Bronchial epithelial cell (primary cell): ENCODE measurements at regions not wholly inside any gene's neighbourhood (a gene's known extent, or its start where the extent isn't known, plus 50 kb on each side); places are given as distances from the start of the nearest gene placed in this dataset.

ENCODE experiments used
- DNase-seq: peaks from one replicate; pipeline ENCODE4 v3.0.0-alpha.2; 2010; ENCODE audit warnings: low read depth
- FAIRE-seq: peaks from 2 replicates; lab custom pipeline; 2011; peaks lifted over from hg19 to GRCh38; lab: Jason Lieb, UNC
- H3K27me3 ChIP-seq: 2 replicates; pipeline ENCODE4 v1.5.1; 2011; ENCODE audit warnings: low read length; ENCODE audit not compliant: control insufficient read depth, insufficient read depth
- H3K36me3 ChIP-seq: 2 replicates; pipeline ENCODE4 v1.5.1; 2011; ENCODE audit warnings: low read length; ENCODE audit not compliant: control insufficient read depth, insufficient read depth
- H3K4me3 ChIP-seq: 2 replicates; pipeline ENCODE4 v1.5.1; 2011; ENCODE audit warnings: mild to moderate bottlenecking, low read depth, low read length, control low read depth
- CTCF ChIP-seq: IDR thresholded peaks from 2 replicates; pipeline ENCODE4 v1.5.1; 2011; ENCODE audit warnings: mild to moderate bottlenecking, moderate library complexity, low read length, control low read depth, inconsistent platforms; ENCODE audit not compliant: insufficient read depth, severe bottlenecking

- FAIRE-seq (no peak), DNase-seq (no peak)
- H3K27me3 ChIP-seq, result no peaks in the 10 kb centered on the region
- H3K4me3 ChIP-seq, result no peak overlapping the region
- H3K36me3 ChIP-seq, result no peaks in the 10 kb centered on the region
- TF ChIP-seq CTCF, result no peak
These were observed 1363.6 kb upstream of the CDH2 start for GRCh38 chr18:29540548-29540947.

GRCh38 chr18:29531746-29532145 is 1354.8 kb upstream of the CDH2 start:
- Histone ChIP-seq H3K27me3 (no peaks in the 10 kb centered on the region), H3K4me3 (no peak overlapping the region), H3K36me3 (no peaks in the 10 kb centered on the region)
- no peak for TF ChIP-seq CTCF
- DNase-seq (no peak), FAIRE-seq (no peak)

GRCh38 chr18:29523371-29523770 is 1346.4 kb upstream of the CDH2 start:
- FAIRE-seq, result no peak
- H3K36me3 ChIP-seq, result no peaks in the 10 kb centered on the region
- H3K27me3 ChIP-seq, result no peaks in the 10 kb centered on the region
- peak; percentile 15 for DNase-seq
- no peak for TF ChIP-seq CTCF
- H3K4me3 ChIP-seq, result no peak overlapping the region

- DNase-seq, result no peak
- TF ChIP-seq CTCF, result no peak
- Histone ChIP-seq H3K36me3 (no peaks in the 10 kb centered on the region), H3K27me3 (no peaks in the 10 kb centered on the region), H3K4me3 (no peak overlapping the region)
- FAIRE-seq, result no peak
These were observed 1335.8 kb upstream of the CDH2 start for GRCh38 chr18:29512761-29513160.

DNA sequence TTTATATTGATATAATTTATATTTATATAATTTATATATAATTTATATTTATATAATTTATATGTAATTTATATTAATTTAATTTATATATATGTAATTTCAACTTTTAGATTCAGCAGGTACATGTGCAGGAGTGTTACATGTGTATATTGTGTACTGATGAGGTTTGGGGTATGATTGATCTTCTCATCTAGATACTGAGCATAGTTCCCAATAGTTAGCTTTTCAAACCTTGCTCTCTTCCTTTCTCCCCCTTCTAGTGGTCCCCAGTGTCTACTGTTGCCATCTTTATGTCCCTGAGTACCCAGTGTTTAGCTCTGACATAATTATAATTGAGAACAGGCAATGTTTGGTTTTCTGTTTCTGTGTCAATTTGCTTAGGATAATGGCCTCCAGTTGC is 1335.3 kb upstream of the CDH2 start:
- H3K27me3 ChIP-seq, result no peaks in the 10 kb centered on the region
- no peak overlapping the region for H3K4me3 ChIP-seq
- no peak for TF ChIP-seq CTCF
- DNase-seq, result no peak
- no peak for FAIRE-seq
- H3K36me3 ChIP-seq, result no peaks in the 10 kb centered on the region

DNA sequence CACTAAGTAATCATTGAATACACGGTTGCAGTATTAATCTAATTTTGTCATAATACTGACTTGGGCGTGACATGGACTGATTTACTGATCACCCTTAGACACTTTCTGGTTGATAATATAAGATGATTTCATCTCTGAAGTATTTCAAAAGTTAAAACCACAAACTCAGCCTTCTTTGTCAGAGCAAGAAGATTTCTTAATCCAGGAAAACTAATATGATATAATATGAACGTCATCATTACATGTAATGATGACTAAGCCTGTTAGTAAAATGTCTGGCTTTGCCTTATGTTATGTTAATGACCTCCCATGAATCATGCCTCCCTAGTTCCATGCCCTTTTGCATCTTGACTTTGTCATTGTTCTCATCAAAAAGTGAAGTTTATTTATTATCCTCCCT is 1325.0 kb upstream of the CDH2 start:
- FAIRE-seq (no peak), DNase-seq (peak; percentile 96)
- H3K27me3 ChIP-seq, result no peaks in the 10 kb centered on the region
- TF ChIP-seq CTCF, result no peak
- no peak overlapping the region for H3K4me3 ChIP-seq
- H3K36me3 ChIP-seq, result no peaks in the 10 kb centered on the region
